Neural cell (in vitro differentiated cells): ENCODE measurements at regions not wholly inside any gene's neighbourhood (a gene's known extent, or its start where the extent isn't known, plus 50 kb on each side); places are given as distances from the start of the nearest gene placed in this dataset.

Source experiments
- H2AFZ ChIP-seq: fragments of 200-600, 300-800 bp; sonication (generic), shearing (Covaris generic); 2 replicates; pipeline ENCODE4 v1.6.0; 2014; ENCODE audit warnings: low read depth, mild to moderate bottlenecking, antibody characterized with exemption, low read length, moderate library complexity
- H3F3A ChIP-seq: fragments of 200-600 bp; shearing (Covaris generic); 2 replicates; pipeline ENCODE4 v1.6.1; 2016; ENCODE audit warnings: mild to moderate bottlenecking, moderate library complexity, mixed read lengths, antibody characterized with exemption, low read length; ENCODE audit not compliant: insufficient read depth, poor library complexity, severe bottlenecking
- H3K27ac ChIP-seq: fragments of 200-600, 300-800 bp; sonication (generic), shearing (Covaris generic); 2 replicates; pipeline ENCODE4 v1.5.1; 2014; ENCODE audit warnings: mild to moderate bottlenecking, low read length, moderate library complexity
- H3K27me3 ChIP-seq: fragments of 300-800, 200-600 bp; sonication (generic), shearing (Covaris generic); 2 replicates; pipeline ENCODE4 v1.6.0; 2014; ENCODE audit warnings: mild to moderate bottlenecking, low read depth, low read length, moderate library complexity; ENCODE audit not compliant: insufficient read depth
- H3K36me3 ChIP-seq: fragments of 300-800, 200-600 bp; sonication (generic), shearing (Covaris generic); 2 replicates; pipeline ENCODE4 v1.5.1; 2014; ENCODE audit warnings: mild to moderate bottlenecking, antibody characterized with exemption, low read length, moderate library complexity; ENCODE audit not compliant: insufficient read depth
- H3K4me2 ChIP-seq: fragments of 300-800, 200-600 bp; sonication (generic), shearing (Covaris generic); 2 replicates; pipeline ENCODE4 v1.6.0; 2014; ENCODE audit warnings: mild to moderate bottlenecking, low read length
- H3K4me3 ChIP-seq: fragments of 300-800, 200-600 bp; sonication (generic), shearing (Covaris generic); 2 replicates; pipeline ENCODE4 v1.5.1; 2014; ENCODE audit warnings: mild to moderate bottlenecking, low read length, moderate library complexity
- H3K79me2 ChIP-seq: fragments of 200-600 bp; shearing (Covaris generic); replicated peaks from 2 replicates; pipeline ENCODE4 v1.6.0; 2014; ENCODE audit warnings: mild to moderate bottlenecking, low read length, moderate library complexity; ENCODE audit not compliant: insufficient read depth
- H3K9ac ChIP-seq: fragments of 300-800, 200-600 bp; sonication (generic), shearing (Covaris generic); 2 replicates; pipeline ENCODE4 v1.6.1; 2016; ENCODE audit warnings: mild to moderate bottlenecking, low read length, mixed read lengths
- H3K9me2 ChIP-seq: fragments of 200-600 bp; shearing (Covaris generic); 2 replicates; pipeline ENCODE4 v1.6.1; 2016; ENCODE audit warnings: mild to moderate bottlenecking, low read length, mixed read lengths; ENCODE audit not compliant: insufficient read depth
- H3K9me3 ChIP-seq: fragments of 200-600, 300-800 bp; sonication (generic), shearing (Covaris generic); 2 replicates; pipeline ENCODE4 v1.6.1; 2016; ENCODE audit warnings: mild to moderate bottlenecking, mixed run types, low read length, moderate library complexity, mixed read lengths
- H4K20me1 ChIP-seq: fragments of 200-600 bp; shearing (Covaris generic); 2 replicates; pipeline ENCODE4 v1.6.1; 2016; ENCODE audit warnings: mild to moderate bottlenecking, mixed run types; ENCODE audit not compliant: insufficient read depth
- CTCF ChIP-seq: fragments of 450-650 bp; IDR thresholded peaks from 2 replicates; pipeline ENCODE4 v1.5.1; 2014; ENCODE audit warnings: antibody characterized with exemption, mild to moderate bottlenecking, moderate library complexity; ENCODE audit not compliant: poor library complexity, severe bottlenecking
- EP300 ChIP-seq: fragments of 450-650 bp; conservative IDR thresholded peaks from 2 replicates; pipeline ENCODE4 v1.6.1; 2014; ENCODE audit warnings: antibody characterized with exemption, mild to moderate bottlenecking, moderate library complexity; ENCODE audit not compliant: poor library complexity, severe bottlenecking
- EZH2 ChIP-seq: fragments of 200-600, 300-800 bp; shearing (Covaris generic), sonication (generic); IDR thresholded peaks from 2 replicates; pipeline ENCODE4 v1.6.1; 2014; ENCODE audit warnings: antibody characterized with exemption, low read length, borderline replicate concordance, mild to moderate bottlenecking; ENCODE audit not compliant: insufficient read depth, poor library complexity, severe bottlenecking
- MXI1 ChIP-seq: fragments of 450-650 bp; conservative IDR thresholded peaks from 2 replicates; pipeline ENCODE4 v1.6.1; 2014; ENCODE audit warnings: antibody characterized with exemption, mild to moderate bottlenecking; ENCODE audit not compliant: poor library complexity, severe bottlenecking
- POLR2AphosphoS5 ChIP-seq: IDR thresholded peaks from 2 replicates; pipeline ENCODE4 v1.6.1; 2012
- RAD21 ChIP-seq: fragments of 450-650 bp; conservative IDR thresholded peaks from 2 replicates; pipeline ENCODE4 v1.6.1; 2014; ENCODE audit warnings: antibody characterized with exemption, mild to moderate bottlenecking, moderate library complexity
- REST ChIP-seq: IDR thresholded peaks from 2 replicates; pipeline ENCODE4 v1.6.1; 2012; ENCODE audit warnings: borderline replicate concordance
- SMC3 ChIP-seq: fragments of 450-650 bp; conservative IDR thresholded peaks from 2 replicates; pipeline ENCODE4 v1.6.1; 2014; ENCODE audit warnings: antibody characterized with exemption, mild to moderate bottlenecking, moderate library complexity; ENCODE audit not compliant: poor library complexity
- TAF1 ChIP-seq: IDR thresholded peaks from 2 replicates; pipeline ENCODE4 v1.6.1; 2012; ENCODE audit warnings: low read depth

- no peak for TF ChIP-seq EP300
- TF ChIP-seq TAF1 = no peak
- no peak for TF ChIP-seq MXI1
- no peak for TF ChIP-seq CTCF
- no peak for TF ChIP-seq EZH2
- no peak for TF ChIP-seq REST
- TF ChIP-seq POLR2AphosphoS5 = no peak
- no peak for TF ChIP-seq RAD21
- no peak for TF ChIP-seq SMC3
These were observed 88.1 kb downstream of the MYL12B start for GRCh38 chr18:3350021-3350420.

GRCh38 chr18:3350566-3351527, 88.9 kb downstream of the MYL12B start:
- TF ChIP-seq RAD21 (no peak), POLR2AphosphoS5 (no peak), EZH2 (no peak), REST (no peak), EP300 (no peak), CTCF (no peak), SMC3 (no peak), MXI1 (no peak)
- Histone ChIP-seq H3K27ac (no peak overlapping the region), H3K4me3 (no peak overlapping the region), H3K9me2 (no peaks in the 10 kb centered on the region), H3K9ac (no peak overlapping the region), H3K27me3 (no peaks in the 10 kb centered on the region), H3K4me2 (no peak overlapping the region), H3K9me3 (no peaks in the 10 kb centered on the region), H3K79me2 (no peaks in the 10 kb centered on the region), H2AFZ (no peak overlapping the region), H3K36me3 (no peaks in the 10 kb centered on the region), H3F3A (no peaks in the 10 kb centered on the region), H4K20me1 (no peaks in the 10 kb centered on the region)

More at GRCh38 chr18:3350021-3350420, 88.1 kb downstream of the MYL12B start:
- no peaks in the 10 kb centered on the region for H3K27me3 ChIP-seq
- no peak overlapping the region for H2AFZ ChIP-seq
- H4K20me1 ChIP-seq = no peaks in the 10 kb centered on the region
- H3K9ac ChIP-seq = no peak overlapping the region
- no peaks in the 10 kb centered on the region for H3F3A ChIP-seq
- H3K36me3 ChIP-seq = no peaks in the 10 kb centered on the region
- no peak overlapping the region for H3K27ac ChIP-seq
- no peak overlapping the region for H3K4me3 ChIP-seq
- no peak overlapping the region for H3K4me2 ChIP-seq
- no peaks in the 10 kb centered on the region for H3K9me2 ChIP-seq
- no peaks in the 10 kb centered on the region for H3K79me2 ChIP-seq
- no peaks in the 10 kb centered on the region for H3K9me3 ChIP-seq
